MCF 10A (cell line): ENCODE measurements at regions not wholly inside any gene's neighbourhood (a gene's known extent, or its start where the extent isn't known, plus 50 kb on each side); places are given as distances from the start of the nearest gene placed in this dataset.

Experiments used
- BruUV-seq: library from RNA; stranded (reverse); fragments of 400-500 nt; replicated peaks from 2 replicates; lab custom pipeline; 2021; lab: Mats Ljungman, UMichigan
- CTCF ChIA-PET: fragments of 300-600 bp; sonication (Branson Sonifier 250); formaldehyde crosslinking; extraction: SDS; loops from one replicate; lab custom pipeline; 2021; ENCODE audit warnings: antibody characterized with exemption, inconsistent platforms; lab: Yijun Ruan, JAX
- POLR2A ChIA-PET: fragments of 300-600, 350-650 bp; sonication (Branson Sonifier 250); formaldehyde crosslinking; extraction: SDS; loops from one replicate; lab custom pipeline; 2020; ENCODE audit warnings: antibody characterized with exemption, inconsistent platforms; lab: Yijun Ruan, JAX
- DNase-seq: peaks from one replicate; pipeline ENCODE4 v3.0.0-alpha.2; 2018; ENCODE audit not compliant: unreplicated experiment
- H3K27ac Mint-ChIP-seq: one replicate; pipeline ENCODE4 v1.8.0; 2022; ENCODE audit warnings: mild to moderate bottlenecking, low read depth, mixed read lengths; ENCODE audit not compliant: unreplicated experiment
- H3K27me3 Mint-ChIP-seq: one replicate; pipeline ENCODE4 v1.8.0; 2022; ENCODE audit warnings: mixed read lengths; ENCODE audit not compliant: insufficient read depth, unreplicated experiment
- H3K36me3 Mint-ChIP-seq: one replicate; pipeline ENCODE4 v1.8.0; 2022; ENCODE audit warnings: mild to moderate bottlenecking, moderate library complexity, mixed read lengths; ENCODE audit not compliant: insufficient read depth, unreplicated experiment
- H3K4me1 Mint-ChIP-seq: one replicate; pipeline ENCODE4 v1.8.0; 2022; ENCODE audit warnings: mixed read lengths; ENCODE audit not compliant: insufficient read depth, unreplicated experiment
- H3K4me3 Mint-ChIP-seq: one replicate; pipeline ENCODE4 v1.8.0; 2022; ENCODE audit warnings: mild to moderate bottlenecking, moderate library complexity, mixed read lengths; ENCODE audit not compliant: unreplicated experiment
- H3K9me3 Mint-ChIP-seq: one replicate; pipeline ENCODE4 v1.8.0; 2022; ENCODE audit warnings: mixed read lengths; ENCODE audit not compliant: unreplicated experiment
- CTCF ChIP-seq: fragments of 200-600 bp; IDR thresholded peaks from one replicate; pipeline ENCODE4 v1.8.0; 2022; ENCODE audit warnings: antibody characterized with exemption, mild to moderate bottlenecking; ENCODE audit not compliant: unreplicated experiment
- intact Hi-C: fragments of 100-400 bp; cut with micrococcal nuclease; formaldehyde crosslinking; loops from 2 replicates; pipeline ENCODE4 v1.14.1; 2022

DNA sequence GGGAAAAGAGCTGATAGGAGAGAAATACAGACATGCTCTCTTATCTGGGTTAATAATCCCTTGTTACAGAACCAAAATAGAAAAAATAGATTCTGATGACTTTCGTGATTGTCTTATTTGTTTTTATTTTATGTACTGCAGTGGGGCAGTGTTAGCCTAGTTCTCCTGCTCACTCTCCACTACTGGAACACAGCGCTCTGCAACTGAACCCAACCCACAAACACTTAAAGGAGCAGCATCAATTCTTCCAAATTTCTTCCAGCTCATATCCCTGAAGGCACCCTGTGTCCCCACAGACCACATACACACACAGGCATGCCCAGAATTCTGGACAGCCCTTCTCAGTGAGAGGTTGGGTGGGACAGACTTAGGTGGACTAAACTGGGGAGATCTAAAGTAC lies 160.6 kb downstream of the SS18 start:
- DNase-seq = no peak
- no peaks in the 10 kb centered on the region for H3K36me3 Mint-ChIP-seq
- no TSS peak for BruUV-seq
- ChIA-PET POLR2A (no interaction called here), CTCF (no interaction called here)
- intact Hi-C loops = no loop called here
- no peaks in the 10 kb centered on the region for H3K27me3 Mint-ChIP-seq
- H3K9me3 Mint-ChIP-seq = no peaks in the 10 kb centered on the region
- no peak overlapping the region for H3K27ac Mint-ChIP-seq
- H3K4me3 Mint-ChIP-seq = no peak overlapping the region
- H3K4me1 Mint-ChIP-seq = no peaks in the 10 kb centered on the region
- no peak for TF ChIP-seq CTCF

- Mint-ChIP-seq H3K4me1 (no peaks in the 10 kb centered on the region), H3K27me3 (no peaks in the 10 kb centered on the region), H3K9me3 (no peaks in the 10 kb centered on the region), H3K36me3 (no peaks in the 10 kb centered on the region), H3K4me3 (no peak overlapping the region), H3K27ac (no peak overlapping the region)
- POLR2A ChIA-PET = no interaction called here
- CTCF ChIA-PET = no interaction called here
- intact Hi-C loops = no loop called here
- DNase-seq = no peak
- no TSS peak for BruUV-seq
- TF ChIP-seq CTCF = no peak
Observed at GRCh38 chr18:25927830-25928229, 162.6 kb downstream of the SS18 start.

GRCh38 chr18:25923193-25923592 lies 167.2 kb downstream of the SS18 start:
- no peaks in the 10 kb centered on the region for H3K27me3 Mint-ChIP-seq
- DNase-seq = no peak
- TF ChIP-seq CTCF = no peak
- ChIA-PET CTCF (interaction anchor here (1.0 kb wide), 1 partner anchor 304 kb away, joined by 3 read pairs; no protein-coding TSS in a partner anchor), POLR2A (no interaction called here)
- no peak overlapping the region for H3K4me3 Mint-ChIP-seq
- H3K27ac Mint-ChIP-seq = no peak overlapping the region
- H3K4me1 Mint-ChIP-seq = no peaks in the 10 kb centered on the region
- no TSS peak for BruUV-seq
- H3K9me3 Mint-ChIP-seq = no peaks in the 10 kb centered on the region
- intact Hi-C loops = no loop called here
- no peaks in the 10 kb centered on the region for H3K36me3 Mint-ChIP-seq

DNA sequence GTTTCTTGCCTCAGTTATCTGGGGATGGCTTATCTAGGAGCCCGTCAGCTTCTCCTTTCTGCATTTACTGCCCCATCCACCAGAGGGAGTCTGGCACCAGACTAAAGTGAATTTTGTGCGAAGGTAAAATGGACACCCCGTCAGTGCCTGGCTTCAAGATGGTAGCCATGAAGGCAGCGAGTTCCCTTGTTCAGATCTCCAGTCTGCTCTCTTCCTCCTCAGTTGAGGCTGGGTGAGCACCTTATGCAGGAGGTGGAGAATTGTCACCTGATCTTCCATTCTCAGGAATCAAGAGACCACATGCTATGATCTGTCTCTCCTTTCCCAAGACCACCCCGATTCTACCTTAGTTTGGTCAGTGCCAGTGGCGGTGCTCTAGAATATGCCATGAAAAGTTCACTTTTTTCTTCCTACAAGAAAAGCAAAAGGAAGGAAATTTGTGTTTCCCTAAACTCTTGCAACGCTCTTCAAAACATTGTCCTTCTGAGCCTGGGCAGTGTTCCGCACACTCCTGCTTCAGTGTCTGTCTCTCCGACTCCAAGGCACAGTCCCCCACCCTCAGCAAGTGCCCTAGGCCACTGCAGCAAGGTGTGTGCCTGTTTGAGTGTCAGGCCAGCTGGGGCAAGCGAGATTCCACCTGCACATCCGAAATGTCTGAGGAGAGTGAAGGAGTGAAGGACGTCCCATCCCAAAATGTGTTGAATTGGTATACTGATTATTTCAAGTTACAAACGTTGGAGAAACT lies 168.6 kb downstream of the SS18 start:
- Mint-ChIP-seq H3K36me3 (no peaks in the 10 kb centered on the region), H3K4me3 (no peak overlapping the region), H3K4me1 (peaks cover under 1% of the 10 kb centered on the region), H3K9me3 (no peaks in the 10 kb centered on the region), H3K27me3 (peaks cover 3% of the 10 kb centered on the region), H3K27ac (no peak overlapping the region)
- peak; percentile 67 for DNase-seq
- ChIA-PET CTCF (interaction anchor here (0.6 to 1.9 kb wide), 11 partner anchors 10 to 415 kb away, joined by 3 to 8 read pairs (median 3); no protein-coding TSS in a partner anchor), POLR2A (interaction anchor here (0.6 to 1.2 kb wide), 2 partner anchors 10 to 783 kb away, joined by 3 read pairs; no protein-coding TSS in a partner anchor)
- BruUV-seq = no TSS peak
- intact Hi-C loops = no loop called here
- peak; percentile 49 for TF ChIP-seq CTCF
